Right lung (tissue), 2 donors: ENCODE measurements at regions not wholly inside any gene's neighbourhood (a gene's known extent, or its start where the extent isn't known, plus 50 kb on each side); places are given as distances from the start of the nearest gene placed in this dataset.
"Not testable (repeated sequence)": the region's sequence is repeated elsewhere in the genome, so short reads cannot be mapped to it uniquely, and the experiment has no call there.

ENCODE experiments used
- DNase-seq, 2 donors: peaks; one replicate each; pipeline ENCODE4 v3.0.0-alpha.2; 2013

DNA sequence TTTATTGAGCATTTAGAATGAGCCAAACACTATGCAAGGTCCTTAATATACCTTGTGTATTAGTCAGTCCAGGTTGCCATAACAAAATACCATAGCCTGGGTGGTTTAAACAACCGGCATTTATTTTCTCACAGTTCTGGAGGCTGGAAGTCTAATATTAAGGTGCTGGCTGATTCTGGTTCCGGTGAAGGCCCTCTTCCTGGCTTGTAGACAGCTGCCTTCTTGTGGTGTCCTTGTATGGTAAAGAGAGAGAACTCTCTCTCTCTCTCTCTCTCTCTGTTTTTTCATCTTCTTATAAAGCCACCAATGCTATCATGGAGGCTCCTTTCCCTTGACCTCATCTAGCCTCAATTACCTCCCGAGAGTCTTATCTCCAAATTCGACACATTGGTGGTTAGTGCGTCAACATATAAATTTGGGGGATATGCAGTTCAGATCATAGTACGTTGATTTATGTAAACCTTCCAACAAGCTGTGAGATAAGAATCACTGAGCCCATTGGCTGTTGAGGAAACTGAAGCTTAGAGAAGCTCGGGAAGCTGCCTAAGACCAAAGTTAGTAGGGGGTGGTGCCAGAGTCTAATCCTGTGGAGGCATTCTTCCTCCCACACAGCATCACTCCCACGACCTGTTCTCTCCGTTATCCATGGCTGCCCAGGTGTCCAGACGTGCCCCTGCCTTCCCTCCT is 298.0 kb upstream of the PROK2 start:
- no peak for DNase-seq

DNA sequence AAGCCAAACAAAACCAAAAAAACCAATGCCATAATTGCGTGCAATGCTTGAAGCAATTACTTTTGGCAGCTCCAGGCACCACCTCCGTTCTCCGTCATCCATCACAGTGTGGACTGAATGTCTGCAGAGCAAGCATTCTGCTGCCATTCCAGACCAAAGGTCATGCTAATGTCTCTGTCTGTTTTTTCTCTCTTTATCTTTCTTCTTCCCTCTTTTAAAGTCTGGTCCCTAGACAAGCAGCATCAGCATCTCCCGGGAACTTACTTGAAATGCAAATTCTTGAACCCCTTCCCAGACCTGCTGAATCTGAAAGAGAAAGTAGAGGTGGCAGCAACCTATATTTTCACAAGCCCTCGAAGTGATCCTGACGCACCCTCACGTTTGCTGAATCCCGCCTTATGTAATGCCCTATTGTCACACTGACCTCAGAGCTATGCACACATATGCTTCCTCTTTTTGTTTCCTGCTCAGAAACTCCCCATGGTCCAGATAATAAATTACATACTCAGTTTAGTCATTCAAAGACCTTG is 297.3 kb upstream of the PROK2 start:
- DNase-seq: no peak

DNA sequence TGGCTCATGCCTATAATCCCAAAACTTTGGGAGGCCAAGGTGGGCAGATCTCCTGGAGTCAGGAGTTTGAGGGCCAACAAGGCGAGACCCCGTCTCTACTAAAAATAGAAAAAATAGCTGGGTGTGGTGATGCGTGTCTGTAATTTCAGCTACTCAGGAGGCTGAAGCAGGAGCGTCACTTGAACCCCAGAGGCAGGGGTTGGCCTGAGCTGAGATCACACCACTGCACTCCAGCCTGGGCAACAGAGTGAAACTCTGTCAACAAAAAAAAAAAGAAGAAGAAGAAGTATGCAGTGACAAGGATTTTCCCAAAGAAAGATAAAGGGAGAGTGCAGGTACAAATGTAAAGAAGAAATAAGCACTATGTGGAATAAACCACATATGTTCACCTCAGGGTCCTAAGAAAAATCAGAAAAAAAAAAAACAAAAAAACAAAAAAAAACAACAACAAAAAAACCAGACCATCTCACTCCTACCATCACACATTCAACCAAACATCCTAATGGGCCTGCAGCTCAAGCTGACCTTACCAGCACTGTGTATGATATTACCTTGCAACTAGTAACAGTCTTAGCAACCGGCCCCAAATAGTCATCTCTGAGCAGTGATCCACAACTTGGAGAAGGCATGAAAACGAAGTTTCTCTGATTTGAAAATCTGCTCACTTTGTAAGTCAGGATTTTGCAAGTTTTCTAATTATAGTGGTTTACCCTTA is 296.7 kb upstream of the PROK2 start:
- no peak for DNase-seq

DNA sequence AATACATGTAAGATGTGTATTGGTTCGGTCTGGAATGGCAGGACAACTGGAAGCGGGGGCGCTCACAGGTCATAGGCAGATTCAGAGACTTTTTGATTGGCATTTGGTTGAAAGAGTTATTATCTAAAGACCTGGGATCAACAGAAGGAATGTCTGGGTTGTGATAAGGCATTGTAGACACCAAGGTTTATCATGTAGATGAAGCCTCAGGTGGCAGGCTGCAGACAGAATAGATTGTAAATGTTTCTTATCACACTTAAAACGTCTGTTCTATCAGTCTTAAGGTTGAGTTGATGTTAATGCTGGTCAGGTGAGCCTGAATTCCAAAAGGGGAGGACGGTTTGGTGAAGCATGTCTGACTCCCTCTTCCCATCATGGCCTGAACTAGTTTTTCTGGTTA is 295.9 kb upstream of the PROK2 start:
- DNase-seq: no peak

DNA sequence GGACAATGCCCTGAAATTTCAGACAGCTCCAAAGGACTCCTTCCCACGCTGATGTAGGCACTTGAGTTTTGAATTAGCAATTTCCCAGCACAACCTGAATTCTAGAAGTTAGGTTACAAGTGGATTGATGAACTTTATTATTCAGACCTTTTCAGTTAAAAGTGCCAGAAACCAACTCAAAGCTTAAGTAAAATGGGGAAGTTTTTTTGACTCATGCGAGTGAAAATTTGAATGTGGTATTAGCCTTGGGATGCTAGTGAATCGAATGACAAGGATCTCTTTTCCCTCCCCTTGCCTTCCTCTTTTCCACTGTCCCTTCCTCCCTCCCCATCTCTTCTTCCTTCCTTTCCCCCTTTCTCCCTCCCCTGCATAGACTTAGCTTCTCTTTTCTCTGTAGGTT is 295.1 kb upstream of the PROK2 start:
- DNase-seq: no peak

DNA sequence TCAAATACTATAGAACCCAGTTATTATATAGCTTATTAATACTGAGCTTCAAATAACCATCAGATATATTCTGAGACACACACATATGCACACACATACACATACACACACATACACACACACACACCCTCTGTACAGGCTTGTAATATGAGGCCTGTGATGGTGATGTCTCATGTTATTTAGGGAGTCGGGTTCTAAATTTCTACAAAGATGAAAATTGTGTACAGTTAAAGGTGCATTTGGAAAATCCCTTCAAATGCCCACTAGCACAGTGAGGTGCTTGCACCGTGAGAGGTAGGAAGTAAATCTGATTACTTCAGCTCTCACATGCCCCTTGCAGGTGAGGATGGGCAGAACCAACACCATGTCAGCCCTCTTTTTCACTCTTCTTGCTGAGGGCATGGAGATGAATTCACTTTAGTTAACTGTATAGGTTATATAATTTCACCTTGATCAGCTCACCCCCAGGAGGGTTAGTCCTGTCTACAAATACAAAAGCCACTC is 294.5 kb upstream of the PROK2 start:
- no peak for DNase-seq

DNA sequence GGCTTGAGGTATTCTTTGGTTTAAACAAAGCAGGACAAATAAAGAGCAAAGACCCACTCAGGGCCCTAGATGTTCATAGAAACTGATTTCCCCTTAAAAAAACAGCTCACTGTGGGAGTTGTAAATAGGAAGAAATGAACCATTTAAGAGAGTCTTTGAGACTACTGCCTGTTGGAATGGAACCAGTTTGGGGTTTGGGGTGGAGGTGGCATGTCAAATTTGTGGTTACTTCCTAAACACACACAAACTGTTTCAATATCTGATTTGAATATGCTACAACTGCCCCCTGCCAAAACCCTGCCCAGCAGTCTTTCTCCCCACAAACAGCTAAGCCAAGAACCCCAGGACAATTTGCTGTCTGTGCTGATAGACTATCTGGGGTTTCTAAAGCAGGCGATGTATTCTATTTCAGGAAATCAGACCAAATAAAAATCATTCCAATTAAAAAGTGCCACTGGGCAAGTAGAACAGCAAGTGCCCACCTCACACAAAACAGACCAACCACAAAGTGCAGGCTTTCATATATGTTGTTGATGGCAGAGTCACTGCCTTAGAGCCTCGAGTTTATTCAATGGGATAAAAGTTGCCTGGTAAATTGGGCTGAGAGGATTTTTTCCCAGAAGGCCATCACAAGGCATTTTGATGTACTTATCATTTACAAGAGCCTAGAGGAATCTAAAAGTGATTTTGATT is 293.9 kb upstream of the PROK2 start:
- no peak for DNase-seq

DNA sequence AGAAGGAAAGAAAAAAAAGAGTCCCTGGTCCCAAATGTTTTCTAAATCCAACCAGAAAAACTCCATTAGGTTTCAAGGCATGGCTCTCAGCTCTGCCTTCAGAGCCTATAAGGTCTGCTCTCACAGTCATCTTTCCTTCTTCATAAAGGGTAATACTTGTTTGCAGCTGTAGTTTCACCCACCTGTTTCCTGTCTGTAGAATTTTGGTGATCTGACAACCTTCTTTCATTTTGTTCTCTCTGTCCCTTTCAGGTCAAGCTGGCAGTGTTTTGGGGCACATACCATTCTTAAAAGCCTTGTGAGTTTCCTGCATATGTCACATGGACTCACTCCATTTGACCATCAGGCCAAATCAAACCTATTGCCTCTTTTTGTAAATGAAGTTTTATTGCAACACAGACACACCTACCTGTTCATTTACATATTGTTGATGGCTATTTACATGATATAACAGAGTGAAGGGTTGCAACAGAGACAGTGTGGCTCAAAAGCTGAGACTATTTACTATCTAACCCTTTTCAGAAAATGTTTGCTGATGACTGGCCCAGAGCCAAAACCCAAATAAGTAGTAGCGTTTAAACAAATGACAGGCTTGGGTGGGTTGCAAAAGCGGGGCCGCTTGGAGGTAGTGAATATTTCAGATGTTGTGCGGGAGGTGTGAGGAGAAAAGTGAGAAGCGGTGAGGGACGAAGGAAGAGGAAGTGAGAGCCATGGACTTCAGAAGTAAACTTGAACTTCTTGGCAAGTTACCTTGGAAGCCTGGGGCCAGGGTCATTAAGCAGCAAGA is 292.7 kb upstream of the PROK2 start:
- DNase-seq: no peak

DNA sequence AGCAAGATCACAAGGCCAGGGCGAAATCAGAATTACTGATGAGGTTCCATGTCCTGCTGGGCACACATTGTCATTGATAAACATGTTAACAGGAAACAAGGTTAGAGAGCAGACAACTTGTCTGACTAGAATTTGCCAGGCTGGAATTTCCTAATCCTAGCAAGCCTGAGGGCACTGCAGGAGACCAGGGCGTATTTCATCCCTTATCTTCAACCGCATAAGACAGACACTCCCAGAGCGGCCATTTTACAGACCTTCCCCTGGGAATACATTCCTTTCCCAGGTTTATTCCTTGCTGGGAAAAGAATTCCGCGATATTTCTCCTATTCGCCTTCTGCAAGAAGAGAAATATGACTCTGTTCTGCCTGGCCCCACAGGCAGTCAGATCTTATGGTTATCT is 290.9 kb upstream of the PROK2 start:
- not testable (repeated sequence) for DNase-seq

DNA sequence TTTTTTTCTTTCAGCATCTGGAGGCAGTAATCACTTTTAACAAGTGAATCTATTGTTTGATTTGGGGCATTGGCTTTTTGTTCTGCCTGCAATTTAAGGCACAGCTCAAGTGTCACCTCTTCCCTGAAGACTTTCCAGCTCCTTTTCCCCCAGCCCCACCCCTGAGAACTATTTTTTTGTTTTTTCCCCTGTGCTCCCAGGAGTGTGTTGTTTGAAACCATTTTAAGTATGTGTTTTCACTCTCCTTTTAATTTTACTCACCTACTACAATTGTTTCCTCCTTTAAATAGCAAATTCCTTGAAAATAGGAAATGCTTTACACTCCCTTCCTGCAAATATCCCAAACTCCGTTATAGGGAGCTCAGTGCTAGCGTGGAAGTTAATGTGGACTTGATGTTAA is 286.7 kb upstream of the PROK2 start:
- no peak for DNase-seq

DNA sequence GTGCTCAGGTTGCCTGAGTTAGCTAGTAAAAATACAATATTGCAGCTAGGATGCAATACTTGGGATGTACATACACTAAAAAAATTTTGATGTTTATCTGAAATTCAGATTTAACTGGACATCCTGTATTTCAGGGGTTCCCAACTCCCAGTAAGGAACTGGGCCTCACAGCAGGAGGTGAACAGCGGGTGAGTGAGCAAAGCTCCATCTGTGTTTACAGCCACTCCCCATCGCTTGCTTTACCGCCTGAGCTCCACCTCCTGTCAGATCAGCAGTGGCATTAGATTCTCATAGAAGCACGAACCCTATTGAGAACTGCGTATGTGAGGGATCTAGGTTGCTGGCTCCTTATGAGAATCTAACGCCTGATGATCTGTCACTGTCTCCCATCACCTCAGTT is 285.1 kb upstream of the PROK2 start:
- DNase-seq: no peak

DNA sequence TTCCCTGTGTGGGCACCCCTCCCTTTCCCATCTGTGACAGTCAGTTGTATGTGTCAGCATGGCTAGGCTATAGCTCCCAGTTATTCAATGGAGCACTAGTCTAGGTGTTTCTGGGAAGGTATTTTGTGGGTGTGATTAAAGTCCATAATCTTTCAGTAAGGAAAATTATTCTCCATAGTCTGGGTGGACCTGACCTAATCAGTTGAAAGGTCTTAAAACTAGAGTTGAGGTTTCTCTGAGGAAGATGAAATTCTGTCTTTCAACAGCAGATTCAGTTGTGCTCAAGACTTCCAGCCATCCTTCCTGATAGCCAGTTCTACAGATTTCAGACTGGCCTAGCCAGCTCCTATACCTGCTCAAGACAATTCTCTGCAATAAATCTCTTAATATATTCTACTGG is 284.6 kb upstream of the PROK2 start:
- DNase-seq: no peak

DNA sequence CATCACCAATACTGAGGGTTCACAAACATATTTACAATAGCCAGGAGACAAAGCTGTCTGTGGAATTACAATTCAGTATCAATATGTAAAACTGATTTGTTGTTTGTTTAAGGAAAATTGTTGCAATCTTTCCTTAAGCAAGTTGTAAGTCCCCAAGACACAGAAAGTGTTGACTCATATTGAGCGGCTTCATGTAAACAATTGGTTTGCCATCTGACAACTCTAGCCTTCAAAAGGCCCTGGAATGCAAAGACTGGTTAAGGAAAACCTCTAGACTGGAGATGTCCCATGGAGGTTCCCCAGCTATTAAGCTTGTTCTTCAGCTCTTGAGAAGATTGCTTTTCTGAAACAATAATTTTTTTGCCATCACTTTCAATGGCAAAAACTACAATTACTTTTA is 283.7 kb upstream of the PROK2 start:
- DNase-seq: no peak

DNA sequence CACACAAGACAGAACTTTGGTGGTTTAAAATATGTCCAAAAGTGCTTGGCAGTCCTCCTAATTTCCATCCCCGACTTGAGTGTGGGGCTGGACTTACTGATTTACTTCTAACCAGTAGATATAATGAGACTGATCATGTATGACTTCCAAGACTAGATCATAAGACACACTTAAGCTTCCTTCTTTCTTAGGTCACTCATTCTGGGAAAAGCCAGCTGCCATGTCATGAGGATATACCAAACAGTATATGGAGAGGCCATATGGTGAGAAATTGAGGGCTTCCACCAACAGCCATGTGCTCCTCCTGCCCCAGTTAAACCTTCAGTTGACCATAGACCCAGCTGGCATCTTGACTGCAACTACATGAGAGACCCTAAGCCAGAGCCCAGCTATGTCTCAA is 282.8 kb upstream of the PROK2 start:
- no peak for DNase-seq

DNA sequence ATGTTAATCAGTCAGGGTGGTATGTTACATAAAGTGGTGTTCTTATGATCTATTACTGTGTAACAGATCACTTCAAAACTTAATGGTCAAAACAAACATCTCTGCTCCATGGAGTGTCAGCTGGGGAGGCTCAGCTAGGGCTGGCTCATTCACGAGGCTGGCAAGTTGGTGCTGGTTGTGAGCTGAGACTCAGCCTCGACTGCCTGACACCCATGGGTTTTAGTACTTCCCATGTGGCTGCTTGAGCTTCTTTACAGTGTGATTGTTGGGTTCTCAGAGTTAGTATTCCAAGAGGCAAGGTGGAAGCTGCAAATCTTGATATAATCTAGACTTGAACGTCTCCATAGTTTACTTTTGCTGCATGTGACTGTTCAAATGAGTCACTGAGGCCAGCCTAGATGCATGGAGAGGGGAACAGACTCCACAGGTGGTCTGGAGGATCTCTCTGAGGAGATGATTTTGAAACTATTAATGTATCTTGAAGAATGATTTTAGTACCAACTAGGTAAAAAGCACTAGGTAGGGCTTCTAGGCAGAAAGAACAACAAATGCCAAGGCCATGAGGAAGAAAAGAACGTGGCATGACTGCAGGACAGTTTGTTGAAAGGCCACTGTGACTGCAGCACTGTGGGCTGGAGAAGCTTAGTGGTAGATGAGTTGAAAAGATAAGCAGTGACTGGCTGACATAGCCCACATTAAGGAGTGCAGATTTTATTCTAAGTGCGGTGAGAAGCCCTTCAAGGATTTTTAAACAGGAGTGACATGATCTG is 281.1 kb upstream of the PROK2 start:
- no peak for DNase-seq

DNA sequence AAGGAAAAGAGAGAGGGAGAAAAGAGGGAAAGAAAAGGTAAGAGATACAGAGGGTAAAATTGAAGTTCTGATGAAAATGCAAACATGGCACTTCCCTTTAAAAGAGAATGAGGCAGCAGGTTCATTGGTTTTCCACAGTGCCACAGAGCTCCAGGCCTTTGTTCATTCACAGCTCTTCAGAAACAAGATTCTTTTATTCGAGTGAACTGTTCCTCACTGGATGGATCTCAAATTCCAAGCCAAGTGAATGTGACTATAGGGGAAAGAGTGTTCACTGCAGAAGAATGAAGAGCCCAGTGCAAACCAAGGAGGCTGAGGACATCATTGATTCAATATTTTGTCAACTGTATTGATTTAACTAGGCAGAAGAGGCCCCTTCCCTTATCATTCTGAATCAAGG is 280.3 kb upstream of the PROK2 start:
- no peak for DNase-seq

DNA sequence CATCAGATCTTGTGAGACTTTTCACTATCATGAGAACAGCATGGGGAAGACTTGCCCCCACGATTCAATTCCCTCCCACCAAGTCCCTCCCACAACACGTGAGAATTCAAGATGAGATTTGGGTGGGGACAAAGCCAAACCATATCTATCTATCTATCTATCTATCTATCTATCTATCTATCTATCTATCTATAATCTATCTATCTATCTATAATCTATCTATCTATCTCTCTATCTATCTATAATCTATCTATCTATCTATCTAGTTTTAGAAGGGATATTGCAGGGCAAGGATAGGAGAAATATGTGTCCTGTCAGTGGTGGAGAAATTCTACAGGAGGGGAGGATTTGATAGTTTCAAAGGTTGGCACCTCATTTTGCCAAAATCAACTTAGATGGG is 279.8 kb upstream of the PROK2 start:
- DNase-seq: not testable (repeated sequence)

DNA sequence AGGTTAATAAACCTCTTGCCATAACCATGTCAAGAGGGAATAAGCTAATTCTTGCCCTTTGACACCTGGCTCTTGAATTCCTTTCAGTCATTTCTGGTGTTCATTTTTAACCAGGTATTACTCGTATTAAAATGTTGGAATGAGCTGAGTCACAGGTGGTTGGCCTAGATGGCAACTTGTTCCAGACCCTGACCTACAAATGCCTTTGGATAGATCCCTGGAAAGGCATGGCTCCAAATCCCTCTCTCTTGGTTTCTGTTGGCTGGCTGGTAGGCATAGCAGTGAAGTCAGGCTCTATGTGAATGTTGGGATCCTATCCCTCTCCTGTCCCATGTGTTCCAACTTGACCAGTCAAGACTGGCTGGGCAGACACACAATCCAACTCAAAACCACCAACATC is 277.1 kb upstream of the PROK2 start:
- DNase-seq: no peak

DNA sequence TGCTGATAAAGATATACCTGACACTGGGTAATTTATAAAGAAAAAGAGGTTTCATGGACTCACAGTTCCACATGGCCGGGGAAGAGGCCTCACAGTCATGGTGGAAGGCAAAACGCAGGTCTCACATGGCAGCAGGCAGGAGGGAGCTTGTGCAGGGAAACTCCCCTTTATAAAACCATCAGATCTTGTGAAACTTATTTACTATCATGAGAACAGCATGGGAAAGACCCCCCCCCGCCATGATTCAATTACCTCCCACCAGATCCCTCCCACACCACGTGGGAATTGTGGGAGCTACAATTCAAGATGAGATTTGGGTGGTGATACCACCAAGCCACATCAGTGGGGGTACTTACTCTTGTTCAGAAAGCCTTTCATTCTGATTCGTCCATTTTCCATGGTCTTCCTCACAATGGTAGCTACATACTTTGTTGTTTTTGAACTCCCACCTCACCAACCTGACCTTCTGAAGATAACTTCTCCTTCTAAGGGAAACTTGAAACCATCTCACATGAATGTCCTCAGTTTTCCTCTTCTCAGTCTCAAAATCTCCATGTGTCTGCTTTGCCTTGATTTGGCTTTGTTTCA is 275.6 kb upstream of the PROK2 start:
- DNase-seq: no peak

DNA sequence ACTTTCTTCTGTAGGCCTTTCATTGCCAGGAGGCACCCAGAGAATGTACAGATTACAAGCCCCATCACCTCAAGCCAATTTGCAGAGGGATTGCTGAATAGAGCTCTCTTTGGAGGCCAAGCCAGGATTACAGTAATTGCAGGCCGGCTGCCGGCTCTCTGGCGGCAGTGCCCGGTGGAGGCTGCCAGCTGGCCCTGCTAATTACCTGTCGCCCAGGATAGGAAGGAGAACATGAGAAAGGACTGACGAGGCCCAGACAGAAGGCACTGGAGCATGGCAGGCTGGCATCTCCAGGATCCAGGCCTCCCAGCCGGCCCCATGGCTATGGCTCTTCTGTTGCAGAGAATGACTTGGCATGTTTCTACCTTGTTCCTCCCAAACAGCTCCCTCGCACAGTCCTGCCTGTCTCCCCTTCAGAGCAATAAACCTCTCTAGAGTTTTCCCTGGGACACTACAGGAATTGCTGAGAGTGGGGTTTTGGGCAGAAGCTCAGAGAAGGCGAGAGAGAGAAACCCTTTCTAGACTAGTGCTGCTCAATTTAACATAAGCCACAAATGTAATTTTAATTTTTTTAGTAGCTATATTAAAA is 273.6 kb upstream of the PROK2 start:
- no peak for DNase-seq
